PC-9 (cell line): ENCODE measurements at regions not wholly inside any gene's neighbourhood (a gene's known extent, or its start where the extent isn't known, plus 50 kb on each side); places are given as distances from the start of the nearest gene placed in this dataset.

Source experiments
- EZH2 ChIP-seq: fragments of 200-600 bp; sonication (generic); IDR thresholded peaks from 2 replicates; pipeline ENCODE4 v1.8.0; 2017; ENCODE audit warnings: antibody characterized with exemption, low read depth
- TF ChIP-seq, protein P1 (sequence below): fragments of 200-600 bp; sonication (generic); conservative IDR thresholded peaks from 2 replicates; pipeline ENCODE4 v1.6.1; 2017; ENCODE audit warnings: mixed run types, antibody characterized with exemption, mild to moderate bottlenecking, moderate library complexity

GRCh38 chr11:91717169-91717568 is 507.4 kb upstream of the FAT3 start:
- TF ChIP-seq, protein P1, sequence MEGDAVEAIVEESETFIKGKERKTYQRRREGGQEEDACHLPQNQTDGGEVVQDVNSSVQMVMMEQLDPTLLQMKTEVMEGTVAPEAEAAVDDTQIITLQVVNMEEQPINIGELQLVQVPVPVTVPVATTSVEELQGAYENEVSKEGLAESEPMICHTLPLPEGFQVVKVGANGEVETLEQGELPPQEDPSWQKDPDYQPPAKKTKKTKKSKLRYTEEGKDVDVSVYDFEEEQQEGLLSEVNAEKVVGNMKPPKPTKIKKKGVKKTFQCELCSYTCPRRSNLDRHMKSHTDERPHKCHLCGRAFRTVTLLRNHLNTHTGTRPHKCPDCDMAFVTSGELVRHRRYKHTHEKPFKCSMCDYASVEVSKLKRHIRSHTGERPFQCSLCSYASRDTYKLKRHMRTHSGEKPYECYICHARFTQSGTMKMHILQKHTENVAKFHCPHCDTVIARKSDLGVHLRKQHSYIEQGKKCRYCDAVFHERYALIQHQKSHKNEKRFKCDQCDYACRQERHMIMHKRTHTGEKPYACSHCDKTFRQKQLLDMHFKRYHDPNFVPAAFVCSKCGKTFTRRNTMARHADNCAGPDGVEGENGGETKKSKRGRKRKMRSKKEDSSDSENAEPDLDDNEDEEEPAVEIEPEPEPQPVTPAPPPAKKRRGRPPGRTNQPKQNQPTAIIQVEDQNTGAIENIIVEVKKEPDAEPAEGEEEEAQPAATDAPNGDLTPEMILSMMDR = no peak
- TF ChIP-seq EZH2 = no peak
